GM12872 (cell line): ENCODE measurements at regions not wholly inside any gene's neighbourhood (a gene's known extent, or its start where the extent isn't known, plus 50 kb on each side); places are given as distances from the start of the nearest gene placed in this dataset.

ENCODE experiments used
- CTCF ChIP-seq: IDR thresholded peaks from 3 replicates; pipeline ENCODE4 v1.5.1; 2011; ENCODE audit warnings: low read depth, mild to moderate bottlenecking, low read length, moderate library complexity; ENCODE audit not compliant: insufficient read depth

- TF ChIP-seq CTCF = no peak
Observed at GRCh38 chr14:30427846-30428245, 131.1 kb upstream of the G2E3 start.

GRCh38 chr14:30431552-30431951 is 127.4 kb upstream of the G2E3 start:
- TF ChIP-seq CTCF = no peak

- TF ChIP-seq CTCF = no peak
Observed at GRCh38 chr14:30440961-30441360, 118.0 kb upstream of the G2E3 start.

GRCh38 chr14:30443368-30444007 is 115.5 kb upstream of the G2E3 start:
- TF ChIP-seq CTCF = peak; percentile 29; the same call in 1 of the 3 replicates

GRCh38 chr14:30444451-30444850 is 114.5 kb upstream of the G2E3 start:
- TF ChIP-seq CTCF = no peak

GRCh38 chr14:30445011-30445793 is 113.8 kb upstream of the G2E3 start:
- TF ChIP-seq CTCF = no peak

- TF ChIP-seq CTCF = no peak
Observed at GRCh38 chr14:30445852-30446251, 113.1 kb upstream of the G2E3 start.
